ENCODE measurements at regions not wholly inside any gene's neighbourhood (a gene's known extent, or its start where the extent isn't known, plus 50 kb on each side); places are given as distances from the start of the nearest gene placed in this dataset.

GRCh38 chr2:126399001-126399400 is 257.0 kb upstream of the GYPC start:
- Histone ChIP-seq H3K27me3 (replicated peaks; ENCODE audit: insufficient read depth, low read depth, low read length, poor library complexity) (no peaks in the 10 kb centered on the region), H3K4me3 (ENCODE audit: low read depth, low read length, poor library complexity, severe bottlenecking) (no peak overlapping the region), H3K9me3 (ENCODE audit: low read depth, low read length, poor library complexity, severe bottlenecking) (no peaks in the 10 kb centered on the region), H3K27ac (ENCODE audit: low read depth, low read length, poor library complexity, severe bottlenecking) (no peak overlapping the region), H3K36me3 (ENCODE audit: insufficient read depth, low read length, poor library complexity, severe bottlenecking) (no peaks in the 10 kb centered on the region), H3K4me1 (ENCODE audit: insufficient read depth, low read length, poor library complexity, severe bottlenecking) (no peaks in the 10 kb centered on the region)
- POLR2A ChIA-PET (ENCODE audit: low non-redundant PET), result no interaction called here
- DNase-seq (ENCODE audit: low spot score), result peak; percentile 3
- BruUV-seq (replicated peaks), result no TSS peak
- intact Hi-C loops (cut with micrococcal nuclease; ENCODE audit: unreplicated experiment), result no loop called here
- CTCF ChIA-PET, result no interaction called here
- no peak for TF ChIP-seq EZH2 (IDR thresholded peaks at IDR 0.05; ENCODE audit: borderline replicate concordance, low read depth, low read length, poor library complexity, severe bottlenecking)
- no peak for TF ChIP-seq CTCF (conservative IDR thresholded peaks at IDR 0.05; ENCODE audit: low read depth, low read length)

GRCh38 chr2:126403039-126403628 is 252.8 kb upstream of the GYPC start:
- intact Hi-C loops (cut with micrococcal nuclease; ENCODE audit: unreplicated experiment), result no loop called here
- H3K4me1 ChIP-seq (ENCODE audit: insufficient read depth, low read length, poor library complexity, severe bottlenecking), result no peaks in the 10 kb centered on the region
- ChIA-PET CTCF (no interaction called here), POLR2A (ENCODE audit: low non-redundant PET) (no interaction called here)
- H3K9me3 ChIP-seq (ENCODE audit: low read depth, low read length, poor library complexity, severe bottlenecking), result no peaks in the 10 kb centered on the region
- DNase-seq (ENCODE audit: low spot score), result no peak
- no peak for TF ChIP-seq EZH2 (IDR thresholded peaks at IDR 0.05; ENCODE audit: borderline replicate concordance, low read depth, low read length, poor library complexity, severe bottlenecking)
- TF ChIP-seq CTCF (conservative IDR thresholded peaks at IDR 0.05; ENCODE audit: low read depth, low read length), result no peak
- no TSS peak for BruUV-seq (replicated peaks)
- H3K4me3 ChIP-seq (ENCODE audit: low read depth, low read length, poor library complexity, severe bottlenecking), result no peak overlapping the region
- no peaks in the 10 kb centered on the region for H3K27me3 ChIP-seq (replicated peaks; ENCODE audit: insufficient read depth, low read depth, low read length, poor library complexity)
- no peaks in the 10 kb centered on the region for H3K36me3 ChIP-seq (ENCODE audit: insufficient read depth, low read length, poor library complexity, severe bottlenecking)
- H3K27ac ChIP-seq (ENCODE audit: low read depth, low read length, poor library complexity, severe bottlenecking), result no peak overlapping the region

DNA sequence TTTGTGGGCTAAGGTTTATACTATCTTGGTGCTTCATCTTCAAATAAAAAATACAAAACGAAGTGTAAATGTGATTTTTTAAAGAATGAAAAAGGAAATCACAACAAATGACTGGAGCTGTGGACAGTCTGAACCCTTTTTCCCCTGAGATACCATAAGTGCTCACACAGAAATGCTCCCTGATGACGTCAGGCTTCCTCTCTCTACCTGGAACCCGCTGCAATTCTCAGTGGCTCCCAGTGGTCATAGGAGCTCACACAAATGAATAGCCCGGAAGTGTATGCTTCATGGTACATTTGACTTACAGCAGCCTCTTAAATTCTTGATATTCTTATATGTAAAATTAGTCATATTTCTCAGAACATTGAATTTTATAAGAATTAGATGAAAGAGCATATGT is 249.7 kb upstream of the GYPC start:
- DNase-seq (ENCODE audit: low spot score), result peak; percentile 1
- H3K9me3 ChIP-seq (ENCODE audit: low read depth, low read length, poor library complexity, severe bottlenecking), result no peaks in the 10 kb centered on the region
- no peak overlapping the region for H3K4me3 ChIP-seq (ENCODE audit: low read depth, low read length, poor library complexity, severe bottlenecking)
- no peaks in the 10 kb centered on the region for H3K4me1 ChIP-seq (ENCODE audit: insufficient read depth, low read length, poor library complexity, severe bottlenecking)
- no peak overlapping the region for H3K27ac ChIP-seq (ENCODE audit: low read depth, low read length, poor library complexity, severe bottlenecking)
- intact Hi-C loops (cut with micrococcal nuclease; ENCODE audit: unreplicated experiment), result no loop called here
- peaks cover 3% of the 10 kb centered on the region for H3K27me3 ChIP-seq (replicated peaks; ENCODE audit: insufficient read depth, low read depth, low read length, poor library complexity)
- POLR2A ChIA-PET (ENCODE audit: low non-redundant PET), result no interaction called here
- no peaks in the 10 kb centered on the region for H3K36me3 ChIP-seq (ENCODE audit: insufficient read depth, low read length, poor library complexity, severe bottlenecking)
- BruUV-seq (replicated peaks), result no TSS peak
- no peak for TF ChIP-seq EZH2 (IDR thresholded peaks at IDR 0.05; ENCODE audit: borderline replicate concordance, low read depth, low read length, poor library complexity, severe bottlenecking)
- no peak for TF ChIP-seq CTCF (conservative IDR thresholded peaks at IDR 0.05; ENCODE audit: low read depth, low read length)
- CTCF ChIA-PET, result no interaction called here
